Small intestine (tissue), 7 donors: ENCODE measurements at regions not wholly inside any gene's neighbourhood (a gene's known extent, or its start where the extent isn't known, plus 50 kb on each side); places are given as distances from the start of the nearest gene placed in this dataset.
"Not testable (repeated sequence)": the region's sequence is repeated elsewhere in the genome, so short reads cannot be mapped to it uniquely, and the experiment has no call there.

Source experiments
- DNase-seq, 2 donors: peaks; one replicate each; pipeline versions ENCODE4 v3.0.0 to v3.0.0-alpha.2; 2013
- FAIRE-seq: peaks from 2 replicates; lab custom pipeline; 2012; peaks lifted over from hg19 to GRCh38; lab: Jason Lieb, UNC
- H3K27ac ChIP-seq, 3 donors: one replicate each; pipeline ENCODE4 v1.5.1; 2013; ENCODE audit warnings: low read length in 2 of 3, mild to moderate bottlenecking in 2 of 3, control low read depth in 1 of 3, inconsistent platforms in 1 of 3, low read depth in 1 of 3, moderate library complexity in 1 of 3
- H3K27me3 ChIP-seq, 3 donors: one replicate each; pipeline ENCODE4 v1.6.1; 2013; ENCODE audit warnings: low read length in 3 of 3, inconsistent platforms in 1 of 3; ENCODE audit not compliant: control insufficient read depth in 3 of 3, insufficient read depth in 3 of 3
- H3K36me3 ChIP-seq, 3 donors: one replicate each; pipeline ENCODE4 v1.6.1; 2013; ENCODE audit warnings: low read length in 3 of 3, inconsistent platforms in 1 of 3, low read depth in 1 of 3, mild to moderate bottlenecking in 1 of 3, moderate library complexity in 1 of 3; ENCODE audit not compliant: control insufficient read depth in 3 of 3, insufficient read depth in 2 of 3
- H3K4me1 ChIP-seq, 3 donors: one replicate each; pipeline ENCODE4 v1.6.1; 2013; ENCODE audit warnings: low read length in 2 of 3, inconsistent platforms in 1 of 3, low read depth in 1 of 3, mild to moderate bottlenecking in 1 of 3, moderate library complexity in 1 of 3; ENCODE audit not compliant: control insufficient read depth in 3 of 3, insufficient read depth in 2 of 3
- H3K4me3 ChIP-seq, 3 donors: one replicate each; pipeline ENCODE4 v1.5.1; 2013; ENCODE audit warnings: low read length in 3 of 3, control low read depth in 1 of 3, inconsistent platforms in 1 of 3, low read depth in 1 of 3, mild to moderate bottlenecking in 1 of 3, moderate library complexity in 1 of 3
- H3K9me3 ChIP-seq, 2 donors: one replicate each; pipeline ENCODE4 v1.6.1; 2013; ENCODE audit warnings: low read depth in 1 of 2, low read length in 1 of 2; ENCODE audit not compliant: control insufficient read depth in 2 of 2, insufficient read depth in 1 of 2
- WGBS, 3 donors: extraction: QIAGEN DNeasy Blood & Tissue Kit; methylation state at CpG; one replicate each; pipeline ENCODE4 v1.1.7; 2013; 5-methylcytosine and 5-hydroxymethylcytosine counted together
- donor health status: healthy with polysubstance abuse.
- donor health status: control.
- donor health status: control.
- donor health status: Bipolar disorder and iron deficiency.
- donor health status: healthy.

- 50 to 53% (median 53%) methylated on average over 1 of the region's 1 CpG for WGBS, 3 donors
- FAIRE-seq, result no peak
Observed at GRCh38 chr14:87257421-87257820, 735.6 kb downstream of the GALC start.

DNA sequence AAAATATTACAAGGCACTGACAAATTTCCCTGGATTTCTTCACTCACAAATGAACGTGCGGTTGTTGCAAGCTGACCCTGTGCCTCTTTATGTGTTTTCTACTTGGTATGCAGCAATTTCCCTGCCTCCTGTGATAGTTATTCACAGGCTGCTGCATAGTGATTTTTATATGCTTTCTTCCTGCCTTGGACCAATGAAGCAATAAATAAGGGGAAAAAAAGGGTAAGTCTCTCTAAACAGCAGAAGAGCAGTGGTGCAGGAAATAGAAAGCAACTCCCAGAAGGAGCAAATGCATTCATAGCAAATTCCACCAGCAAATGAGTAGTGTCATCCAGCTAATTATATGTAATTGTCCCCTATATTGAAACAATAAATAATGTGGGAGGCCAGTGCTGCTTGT is 737.9 kb downstream of the GALC start:
- Histone ChIP-seq H3K36me3 (no peaks in the 10 kb centered on the region), H3K4me3 (no peak overlapping the region), H3K9me3 (peaks cover 0 to 2% of the 10 kb centered on the region in 2 donors), H3K4me1 (no peaks in the 10 kb centered on the region), H3K27me3 (no peaks in the 10 kb centered on the region), H3K27ac (no peak overlapping the region)
- FAIRE-seq, result no peak
- 85 to 90% (median 90%) methylated on average over 2 of the region's 2 CpGs for WGBS, 3 donors
- no peak for DNase-seq

More at GRCh38 chr14:87257421-87257820, 735.6 kb downstream of the GALC start:
- Histone ChIP-seq H3K36me3 (no peaks in the 10 kb centered on the region), H3K27ac (no peak overlapping the region), H3K27me3 (no peaks in the 10 kb centered on the region), H3K4me1 (no peaks in the 10 kb centered on the region), H3K9me3 (peaks cover 0 to 2% of the 10 kb centered on the region in 2 donors), H3K4me3 (no peak overlapping the region)
- no peak for DNase-seq

- FAIRE-seq (no peak), DNase-seq (no peak)
- H3K27me3 ChIP-seq, result no peaks in the 10 kb centered on the region
- H3K4me1 ChIP-seq, result no peaks in the 10 kb centered on the region
- H3K4me3 ChIP-seq, result no peak overlapping the region
- 28 to 65% (median 29%) methylated on average over 4 of the region's 4 CpGs for WGBS, 3 donors
- no peaks in the 10 kb centered on the region for H3K36me3 ChIP-seq
- H3K27ac ChIP-seq, result no peak overlapping the region
- H3K9me3 ChIP-seq, result peaks cover 0 to 2% of the 10 kb centered on the region in 2 donors
Observed at GRCh38 chr14:87254331-87254874, 738.6 kb downstream of the GALC start.

DNA sequence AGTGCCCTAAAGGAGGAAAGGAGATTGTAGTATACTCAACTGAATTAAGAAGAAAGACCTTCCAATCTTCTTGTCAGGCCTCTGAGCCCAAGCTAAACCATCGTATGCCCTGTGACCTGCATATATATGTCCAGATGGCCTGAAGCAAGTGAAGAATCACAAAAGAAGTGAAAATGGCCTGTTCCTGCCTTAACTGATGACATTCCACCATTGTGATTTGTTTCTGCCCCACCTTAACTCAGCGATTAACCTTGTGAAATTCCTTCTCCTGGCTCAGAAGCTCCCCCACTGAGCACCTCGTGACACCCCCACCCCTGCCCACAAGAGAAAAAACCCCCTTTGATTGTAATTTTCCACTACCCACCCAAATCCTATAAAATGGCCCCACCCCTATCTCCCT is 739.2 kb downstream of the GALC start:
- 39 to 56% (median 42%) methylated on average over 3 of the region's 3 CpGs for WGBS, 3 donors
- H3K4me1 ChIP-seq, H3K4me3 ChIP-seq, H3K27me3 ChIP-seq, H3K9me3 ChIP-seq, H3K27ac ChIP-seq, DNase-seq, H3K36me3 ChIP-seq, FAIRE-seq: not testable (repeated sequence)

DNA sequence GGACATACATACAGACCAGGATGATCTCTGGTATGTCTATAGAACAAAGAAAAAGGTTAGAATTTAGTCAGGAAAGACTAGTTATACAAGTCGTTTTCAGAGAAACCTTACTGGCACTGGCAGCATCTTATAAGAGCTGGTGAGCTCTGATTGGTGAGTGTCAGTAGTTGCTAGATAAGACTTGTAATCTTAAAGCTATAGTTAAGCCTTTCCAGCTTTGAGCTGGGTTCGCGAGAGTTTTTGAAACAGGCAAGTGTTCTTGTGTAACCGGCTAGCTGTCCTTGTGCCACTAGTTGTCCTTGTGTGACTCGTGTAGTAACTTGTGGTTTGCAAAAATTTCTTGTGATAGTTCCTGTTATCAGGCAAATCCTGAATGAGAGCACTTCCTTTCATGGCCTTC is 740.9 kb downstream of the GALC start:
- Histone ChIP-seq H3K36me3 (no peaks in the 10 kb centered on the region), H3K4me1 (no peaks in the 10 kb centered on the region), H3K27ac (no peak overlapping the region), H3K27me3 (no peaks in the 10 kb centered on the region), H3K4me3 (no peak overlapping the region), H3K9me3 (no peaks in the 10 kb centered on the region)
- WGBS, 3 donors, result 57 to 79% (median 58%) methylated on average over 5 of the region's 5 CpGs
- no peak for DNase-seq
- FAIRE-seq, result no peak

DNA sequence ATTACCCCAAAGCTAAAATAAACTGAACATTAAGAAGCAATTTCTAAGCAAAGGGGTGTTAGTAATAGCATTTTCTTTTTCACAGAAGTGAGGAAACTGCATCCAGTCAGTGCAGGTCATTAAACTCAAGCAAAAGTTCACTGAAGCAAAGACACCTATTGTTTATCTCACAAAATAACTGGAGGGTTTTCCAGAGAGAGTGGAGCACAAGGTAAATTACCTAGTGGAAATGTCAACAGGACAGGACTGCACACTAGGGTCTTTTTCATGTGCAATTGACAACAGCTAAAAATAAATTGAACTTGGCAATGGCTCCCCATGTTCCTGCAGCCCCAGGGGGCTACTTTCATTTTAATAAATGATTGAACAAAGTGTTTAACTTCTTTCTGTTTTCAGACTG is 742.0 kb downstream of the GALC start:
- Histone ChIP-seq H3K36me3 (no peaks in the 10 kb centered on the region), H3K9me3 (no peaks in the 10 kb centered on the region), H3K27ac (no peak overlapping the region), H3K4me3 (no peak overlapping the region), H3K27me3 (no peaks in the 10 kb centered on the region), H3K4me1 (no peaks in the 10 kb centered on the region)
- FAIRE-seq, result no peak
- no peak for DNase-seq

- FAIRE-seq (no peak), DNase-seq (no peak)
- WGBS, 3 donors, result 73 to 82% (median 79%) methylated on average over 3 of the region's 3 CpGs
- H3K4me1 ChIP-seq, result no peaks in the 10 kb centered on the region
- no peak overlapping the region for H3K27ac ChIP-seq
- no peaks in the 10 kb centered on the region for H3K36me3 ChIP-seq
- H3K27me3 ChIP-seq, result no peaks in the 10 kb centered on the region
- H3K9me3 ChIP-seq, result no peaks in the 10 kb centered on the region
- no peak overlapping the region for H3K4me3 ChIP-seq
Observed at GRCh38 chr14:87241018-87241768, 751.8 kb downstream of the GALC start.

DNA sequence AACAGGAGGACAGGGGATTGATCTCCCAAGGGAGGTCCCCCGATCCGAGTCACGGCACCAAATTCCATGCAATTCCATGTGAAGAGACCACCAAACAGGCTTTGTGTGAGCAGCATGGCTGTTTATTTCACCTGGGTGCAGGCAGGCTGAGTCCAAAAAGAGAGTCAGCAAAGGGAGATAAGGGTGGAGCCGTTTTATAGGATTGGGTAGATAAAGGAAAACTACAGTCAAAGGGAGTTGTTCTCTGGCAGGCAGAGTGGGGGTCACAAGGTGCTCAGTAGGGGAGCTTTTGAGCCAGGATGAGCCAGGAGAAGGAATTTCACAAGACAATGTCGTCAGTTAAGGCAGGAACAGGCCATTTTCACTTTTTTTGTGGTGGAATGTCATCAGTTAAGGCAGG is 752.7 kb downstream of the GALC start:
- H3K4me3 ChIP-seq, FAIRE-seq: not testable (repeated sequence)
- WGBS, 3 donors, result 45 to 50% (median 49%) methylated on average over 4 to 5 of the region's 5 CpGs

More for the DNA sequence above, 752.7 kb downstream of the GALC start:
- not testable (repeated sequence) for DNase-seq, H3K27ac ChIP-seq, H3K36me3 ChIP-seq, H3K9me3 ChIP-seq, H3K27me3 ChIP-seq, H3K4me1 ChIP-seq
